RWPE2 (cell line): ENCODE measurements at regions not wholly inside any gene's neighbourhood (a gene's known extent, or its start where the extent isn't known, plus 50 kb on each side); places are given as distances from the start of the nearest gene placed in this dataset.
"Not testable (repeated sequence)": the region's sequence is repeated elsewhere in the genome, so short reads cannot be mapped to it uniquely, and the experiment has no call there.

Experiments used
- ATAC-seq: fragments of 200-7000 bp; cut with Tn5 transposase; 3 replicates; pipeline ENCODE4 v1.9.1; 2021; ENCODE audit warnings: low read depth
- DNase-seq: peaks from one replicate; pipeline ENCODE4 v3.0.0-alpha.2; 2020; ENCODE audit warnings: low spot score
- H3K27ac ChIP-seq: fragments of 450-650 bp; 2 replicates; pipeline ENCODE4 v1.5.1; 2017; ENCODE audit warnings: mild to moderate bottlenecking; ENCODE audit not compliant: poor library complexity, severe bottlenecking
- H3K27me3 ChIP-seq: fragments of 250-450 bp; sonication (Bioruptor Pico); 2 replicates; pipeline ENCODE4 v1.5.1; 2021; ENCODE audit warnings: mild to moderate bottlenecking, moderate library complexity; ENCODE audit not compliant: insufficient read depth, poor library complexity, severe bottlenecking
- H3K36me3 ChIP-seq: fragments of 250-450 bp; sonication (Bioruptor Pico); 2 replicates; pipeline ENCODE4 v1.5.1; 2020; ENCODE audit warnings: low read depth, mild to moderate bottlenecking, moderate library complexity
- H3K4me1 ChIP-seq: fragments of 250-450 bp; sonication (Bioruptor Pico); 2 replicates; pipeline ENCODE4 v1.5.1; 2021; ENCODE audit warnings: mild to moderate bottlenecking, moderate library complexity; ENCODE audit not compliant: insufficient read depth, poor library complexity, severe bottlenecking
- H3K4me3 ChIP-seq: fragments of 250-450 bp; sonication (Bioruptor Pico); 2 replicates; pipeline ENCODE4 v1.5.1; 2021; ENCODE audit warnings: mild to moderate bottlenecking, moderate library complexity; ENCODE audit not compliant: severe bottlenecking
- H3K9me3 ChIP-seq: fragments of 250-450 bp; sonication (Bioruptor Pico); 2 replicates; pipeline ENCODE4 v1.5.1; 2021; ENCODE audit warnings: mild to moderate bottlenecking, moderate library complexity; ENCODE audit not compliant: severe bottlenecking
- TF ChIP-seq, protein P1 (sequence below): fragments of 450-650 bp; IDR thresholded peaks from one replicate; pipeline ENCODE4 v1.5.1; 2017; ENCODE audit warnings: mild to moderate bottlenecking, moderate library complexity; ENCODE audit not compliant: poor library complexity, severe bottlenecking

- H3K9me3 ChIP-seq, ATAC-seq, H3K27ac ChIP-seq, DNase-seq, H3K4me3 ChIP-seq, H3K27me3 ChIP-seq, H3K36me3 ChIP-seq, H3K4me1 ChIP-seq: not testable (repeated sequence)
These were observed 70.2 kb downstream of the ZNF726 start for GRCh38 chr19:23984911-23985310.

DNA sequence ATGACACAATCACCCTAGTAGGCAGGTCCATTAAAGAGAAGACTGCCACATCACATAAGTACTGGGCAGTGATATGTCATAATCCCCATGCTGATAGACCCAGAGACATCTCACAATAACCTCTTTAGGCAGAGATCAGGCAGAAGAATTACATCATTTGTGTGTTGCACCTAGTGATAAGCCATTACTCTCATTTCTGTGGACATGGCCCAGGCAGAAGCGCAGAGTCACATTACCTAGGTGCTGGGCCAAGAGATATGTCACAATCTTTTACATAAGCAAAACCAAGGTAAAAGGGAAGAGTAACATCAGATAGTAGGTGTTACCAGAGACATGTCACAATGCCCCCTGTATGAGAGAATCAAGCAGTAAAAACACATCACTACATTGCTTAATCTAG is 71.9 kb downstream of the ZNF726 start:
- TF ChIP-seq, protein P1, sequence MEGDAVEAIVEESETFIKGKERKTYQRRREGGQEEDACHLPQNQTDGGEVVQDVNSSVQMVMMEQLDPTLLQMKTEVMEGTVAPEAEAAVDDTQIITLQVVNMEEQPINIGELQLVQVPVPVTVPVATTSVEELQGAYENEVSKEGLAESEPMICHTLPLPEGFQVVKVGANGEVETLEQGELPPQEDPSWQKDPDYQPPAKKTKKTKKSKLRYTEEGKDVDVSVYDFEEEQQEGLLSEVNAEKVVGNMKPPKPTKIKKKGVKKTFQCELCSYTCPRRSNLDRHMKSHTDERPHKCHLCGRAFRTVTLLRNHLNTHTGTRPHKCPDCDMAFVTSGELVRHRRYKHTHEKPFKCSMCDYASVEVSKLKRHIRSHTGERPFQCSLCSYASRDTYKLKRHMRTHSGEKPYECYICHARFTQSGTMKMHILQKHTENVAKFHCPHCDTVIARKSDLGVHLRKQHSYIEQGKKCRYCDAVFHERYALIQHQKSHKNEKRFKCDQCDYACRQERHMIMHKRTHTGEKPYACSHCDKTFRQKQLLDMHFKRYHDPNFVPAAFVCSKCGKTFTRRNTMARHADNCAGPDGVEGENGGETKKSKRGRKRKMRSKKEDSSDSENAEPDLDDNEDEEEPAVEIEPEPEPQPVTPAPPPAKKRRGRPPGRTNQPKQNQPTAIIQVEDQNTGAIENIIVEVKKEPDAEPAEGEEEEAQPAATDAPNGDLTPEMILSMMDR = no peak
- H3K27ac ChIP-seq = no peak overlapping the region
- DNase-seq = no peak
- no peaks in the 10 kb centered on the region for H3K27me3 ChIP-seq
- H3K36me3 ChIP-seq = no peaks in the 10 kb centered on the region
- no peak for ATAC-seq
- no peaks in the 10 kb centered on the region for H3K9me3 ChIP-seq
- no peak overlapping the region for H3K4me3 ChIP-seq
- H3K4me1 ChIP-seq = no peaks in the 10 kb centered on the region

DNA sequence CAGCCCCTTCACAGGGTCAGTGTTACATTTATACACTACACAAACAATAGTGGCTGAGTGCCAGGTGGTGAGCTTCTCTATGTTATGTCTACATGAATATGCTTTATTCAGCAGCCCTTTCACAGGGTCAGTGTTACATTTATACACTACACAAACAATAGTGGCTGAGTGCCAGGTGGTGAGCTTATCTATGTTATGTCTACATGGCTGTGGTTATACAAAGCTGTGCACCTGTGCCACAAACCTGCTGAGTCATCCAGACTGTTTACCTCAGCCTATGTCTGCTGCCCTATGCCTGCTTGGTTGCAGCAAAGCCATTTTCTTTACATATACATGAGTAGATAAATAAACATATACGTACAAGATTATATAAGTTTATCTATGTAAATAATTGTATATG is 76.5 kb downstream of the ZNF726 start:
- no peaks in the 10 kb centered on the region for H3K36me3 ChIP-seq
- no peaks in the 10 kb centered on the region for H3K4me1 ChIP-seq
- H3K27me3 ChIP-seq = no peaks in the 10 kb centered on the region
- TF ChIP-seq, protein P1 = no peak
- peak; percentile 58; the same call in 2 of the 3 replicates for ATAC-seq
- H3K4me3 ChIP-seq = no peak overlapping the region
- no peak for DNase-seq
- no peaks in the 10 kb centered on the region for H3K9me3 ChIP-seq
- no peak overlapping the region for H3K27ac ChIP-seq

- no peak overlapping the region for H3K4me3 ChIP-seq
- no peaks in the 10 kb centered on the region for H3K4me1 ChIP-seq
- TF ChIP-seq, protein P1 = no peak
- H3K27me3 ChIP-seq = no peaks in the 10 kb centered on the region
- no peak overlapping the region for H3K27ac ChIP-seq
- no peaks in the 10 kb centered on the region for H3K9me3 ChIP-seq
- no peak for ATAC-seq
- no peak for DNase-seq
- H3K36me3 ChIP-seq = no peaks in the 10 kb centered on the region
These were observed 77.7 kb downstream of the ZNF726 start for GRCh38 chr19:23992348-23992747.

DNA sequence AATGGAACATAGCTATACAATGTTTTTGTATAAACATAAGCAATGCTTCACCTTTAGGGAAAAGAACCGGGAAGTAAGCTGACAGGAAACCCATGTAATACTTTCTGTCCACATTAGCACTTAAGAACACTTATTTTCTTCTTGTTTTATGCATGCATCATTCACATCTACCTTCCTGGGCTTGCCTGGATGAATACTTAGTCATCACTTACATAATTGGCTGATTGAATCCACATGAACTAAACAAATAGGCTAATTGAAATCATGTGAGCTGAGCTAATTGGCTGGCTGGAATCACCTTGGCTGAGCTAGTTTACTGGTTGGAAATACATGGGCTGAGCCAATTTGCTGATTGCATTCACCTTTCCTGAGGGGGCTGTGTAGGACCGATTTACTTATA is 78.8 kb downstream of the ZNF726 start:
- TF ChIP-seq, protein P1 = no peak
- H3K4me1 ChIP-seq = no peaks in the 10 kb centered on the region
- H3K4me3 ChIP-seq = no peak overlapping the region
- H3K36me3 ChIP-seq = no peaks in the 10 kb centered on the region
- no peak for DNase-seq
- H3K9me3 ChIP-seq = no peaks in the 10 kb centered on the region
- H3K27ac ChIP-seq = no peak overlapping the region
- no peak for ATAC-seq
- no peaks in the 10 kb centered on the region for H3K27me3 ChIP-seq
